Endodermal cell (in vitro differentiated cells): ENCODE measurements at regions not wholly inside any gene's neighbourhood (a gene's known extent, or its start where the extent isn't known, plus 50 kb on each side); places are given as distances from the start of the nearest gene placed in this dataset.

Source experiments
- DNase-seq: peaks from one replicate; pipeline ENCODE4 v3.0.0-alpha.2; 2017
- H3K27ac ChIP-seq: 2 replicates; pipeline ENCODE4 v1.5.1; 2013; ENCODE audit warnings: mild to moderate bottlenecking, low read depth, low read length, moderate library complexity
- H3K27me3 ChIP-seq: 2 replicates; pipeline ENCODE4 v1.6.1; 2013; ENCODE audit warnings: mild to moderate bottlenecking, low read length, moderate library complexity; ENCODE audit not compliant: insufficient read depth, control insufficient read depth, poor library complexity, severe bottlenecking
- H3K36me3 ChIP-seq: 2 replicates; pipeline ENCODE4 v1.7.0; 2013; ENCODE audit warnings: mild to moderate bottlenecking, low read length, moderate library complexity; ENCODE audit not compliant: control insufficient read depth, insufficient read depth
- H3K4me1 ChIP-seq: one replicate; pipeline ENCODE4 v1.7.0; 2013; ENCODE audit warnings: low read length; ENCODE audit not compliant: control insufficient read depth, insufficient read depth
- H3K4me3 ChIP-seq: 2 replicates; pipeline ENCODE4 v1.5.1; 2013; ENCODE audit warnings: mild to moderate bottlenecking, low read length, moderate library complexity
- H3K9ac ChIP-seq: 2 replicates; pipeline ENCODE4 v1.6.1; 2013; ENCODE audit warnings: mild to moderate bottlenecking, low read length, moderate library complexity; ENCODE audit not compliant: poor library complexity, severe bottlenecking; ENCODE audit errors: extremely low read depth
- H3K9me3 ChIP-seq: 2 replicates; pipeline ENCODE4 v1.6.1; 2013; ENCODE audit warnings: mild to moderate bottlenecking, low read length, moderate library complexity; ENCODE audit not compliant: control insufficient read depth
- H3K27ac Mint-ChIP-seq: 2 replicates; pipeline ENCODE4 v1.8.0; 2020; ENCODE audit warnings: mixed read lengths
- H3K27me3 Mint-ChIP-seq: 2 replicates; pipeline ENCODE4 v1.8.0; 2021; ENCODE audit warnings: mild to moderate bottlenecking, mixed read lengths; ENCODE audit not compliant: insufficient read depth
- H3K36me3 Mint-ChIP-seq: 2 replicates; pipeline ENCODE4 v1.8.0; 2020; ENCODE audit warnings: low read depth, mixed read lengths
- H3K4me1 Mint-ChIP-seq: 2 replicates; pipeline ENCODE4 v1.8.0; 2020; ENCODE audit warnings: mixed read lengths
- H3K4me3 Mint-ChIP-seq: 2 replicates; pipeline ENCODE4 v1.8.0; 2020; ENCODE audit warnings: mild to moderate bottlenecking, moderate library complexity, mixed read lengths
- H3K9me3 Mint-ChIP-seq: 2 replicates; pipeline ENCODE4 v1.8.0; 2020; ENCODE audit warnings: mild to moderate bottlenecking, mixed read lengths
- CTCF ChIP-seq: fragments of 200-600 bp; sonication (generic); conservative IDR thresholded peaks from 2 replicates; pipeline ENCODE4 v1.5.0; 2021; ENCODE audit warnings: antibody characterized with exemption, mild to moderate bottlenecking
- WGBS, 2 experiments: methylation state at CpG; one replicate each; pipeline versions ENCODE4 v1.1.5 to v1.1.7; 2013; ENCODE audit warnings: missing lambda C conversion rate in 2 of 2, mixed read lengths in 1 of 2; ENCODE audit not compliant: insufficient coverage in 1 of 2, insufficient read length in 1 of 2; 5-methylcytosine and 5-hydroxymethylcytosine counted together

- Histone ChIP-seq H3K9me3 (no peaks in the 10 kb centered on the region), H3K36me3 (no peaks in the 10 kb centered on the region), H3K9ac (no peak overlapping the region), H3K4me1 (no peaks in the 10 kb centered on the region), H3K27me3 (no peaks in the 10 kb centered on the region), H3K4me3 (no peak overlapping the region), H3K27ac (no peak overlapping the region)
- Mint-ChIP-seq H3K27ac (no peak overlapping the region), H3K4me3 (no peak overlapping the region), H3K4me1 (peaks cover 5% of the 10 kb centered on the region), H3K27me3 (no peaks in the 10 kb centered on the region), H3K36me3 (no peaks in the 10 kb centered on the region), H3K9me3 (no peaks in the 10 kb centered on the region)
- no peak for TF ChIP-seq CTCF
- DNase-seq, result no peak
- WGBS, 2 experiments, result 87 to 89% methylated on average over 4 to 6 of the region's 6 CpGs
Measured at GRCh38 chr11:19460718-19461405, 220.1 kb upstream of the E2F8 start.

GRCh38 chr11:19459240-19459639 lies 218.5 kb upstream of the E2F8 start:
- TF ChIP-seq CTCF, result no peak
- H3K27me3 Mint-ChIP-seq, result no peaks in the 10 kb centered on the region
- peak; percentile 51 for DNase-seq
- no peak overlapping the region for H3K27ac ChIP-seq
- no peak overlapping the region for H3K9ac ChIP-seq
- no peaks in the 10 kb centered on the region for H3K9me3 Mint-ChIP-seq
- H3K27me3 ChIP-seq, result no peaks in the 10 kb centered on the region
- no peak overlapping the region for H3K4me3 Mint-ChIP-seq
- H3K36me3 Mint-ChIP-seq, result no peaks in the 10 kb centered on the region
- peaks cover 5% of the 10 kb centered on the region for H3K4me1 Mint-ChIP-seq
- no peaks in the 10 kb centered on the region for H3K9me3 ChIP-seq
- no peak overlapping the region for H3K4me3 ChIP-seq
- no peaks in the 10 kb centered on the region for H3K4me1 ChIP-seq
- H3K36me3 ChIP-seq, result no peaks in the 10 kb centered on the region
- H3K27ac Mint-ChIP-seq, result no peak overlapping the region

GRCh38 chr11:19458721-19459120 lies 218.0 kb upstream of the E2F8 start:
- DNase-seq, result peak; percentile 66
- TF ChIP-seq CTCF, result no peak
- H3K36me3 ChIP-seq, result no peaks in the 10 kb centered on the region
- WGBS, 2 experiments, result 91% methylated on average over 3 of the region's 3 CpGs; no CpG with 5 or more reads in 1 of the 2 experiments
- H3K9me3 ChIP-seq, result no peaks in the 10 kb centered on the region
- H3K9me3 Mint-ChIP-seq, result no peaks in the 10 kb centered on the region
- no peak overlapping the region for H3K27ac ChIP-seq
- H3K9ac ChIP-seq, result no peak overlapping the region
- H3K4me3 ChIP-seq, result no peak overlapping the region
- no peaks in the 10 kb centered on the region for H3K27me3 ChIP-seq
- H3K27me3 Mint-ChIP-seq, result no peaks in the 10 kb centered on the region
- no peak overlapping the region for H3K27ac Mint-ChIP-seq
- H3K4me1 Mint-ChIP-seq, result peaks cover 5% of the 10 kb centered on the region
- no peaks in the 10 kb centered on the region for H3K36me3 Mint-ChIP-seq
- no peak overlapping the region for H3K4me3 Mint-ChIP-seq
- H3K4me1 ChIP-seq, result no peaks in the 10 kb centered on the region
